ENCODE measurements at regions not wholly inside any gene's neighbourhood (a gene's known extent, or its start where the extent isn't known, plus 50 kb on each side); places are given as distances from the start of the nearest gene placed in this dataset.
A peak's percentile ranks its signal among the peaks of the same experiment; 100 is the strongest.

DNA sequence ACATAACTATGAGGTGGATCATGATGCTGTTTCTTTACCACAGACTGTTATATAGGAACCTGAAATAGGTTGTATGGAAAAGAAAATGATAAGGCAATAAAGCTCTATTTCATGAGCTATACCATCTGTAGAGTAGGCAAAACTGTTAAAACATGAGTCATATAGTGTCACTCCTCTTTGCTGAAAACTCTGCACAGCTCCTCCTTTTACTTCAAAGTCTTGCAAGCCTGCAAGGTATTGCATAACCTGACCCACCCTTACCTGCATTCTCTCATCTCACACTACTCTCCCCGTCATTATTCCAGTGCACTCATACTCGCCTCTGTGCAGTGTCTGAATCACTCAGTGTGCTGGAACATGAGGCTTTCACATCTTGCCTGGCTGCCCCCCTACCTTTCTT lies 790.1 kb downstream of the EFNA5 start:
- no peak for DNase-seq (ENCODE audit: low spot score)

DNA sequence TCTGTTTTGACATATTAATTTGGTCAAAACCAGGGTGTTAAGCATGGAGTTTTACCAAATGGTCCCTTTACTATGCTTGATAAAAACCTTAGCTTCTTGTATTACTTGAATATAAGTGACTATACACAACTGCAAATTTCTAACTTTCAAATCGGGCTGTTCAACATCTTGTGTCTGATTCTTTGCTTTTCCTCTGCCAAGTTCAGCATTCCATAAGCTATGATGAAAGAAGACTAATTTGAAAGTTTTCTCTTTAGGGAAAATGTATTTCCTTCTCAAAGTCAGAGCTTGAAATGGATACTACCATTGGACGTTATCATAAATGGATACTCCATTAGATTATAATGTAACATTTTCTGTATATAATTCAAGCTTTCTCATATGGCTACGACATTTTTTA lies 792.9 kb downstream of the EFNA5 start:
- DNase-seq (ENCODE audit: low spot score) = no peak

DNA sequence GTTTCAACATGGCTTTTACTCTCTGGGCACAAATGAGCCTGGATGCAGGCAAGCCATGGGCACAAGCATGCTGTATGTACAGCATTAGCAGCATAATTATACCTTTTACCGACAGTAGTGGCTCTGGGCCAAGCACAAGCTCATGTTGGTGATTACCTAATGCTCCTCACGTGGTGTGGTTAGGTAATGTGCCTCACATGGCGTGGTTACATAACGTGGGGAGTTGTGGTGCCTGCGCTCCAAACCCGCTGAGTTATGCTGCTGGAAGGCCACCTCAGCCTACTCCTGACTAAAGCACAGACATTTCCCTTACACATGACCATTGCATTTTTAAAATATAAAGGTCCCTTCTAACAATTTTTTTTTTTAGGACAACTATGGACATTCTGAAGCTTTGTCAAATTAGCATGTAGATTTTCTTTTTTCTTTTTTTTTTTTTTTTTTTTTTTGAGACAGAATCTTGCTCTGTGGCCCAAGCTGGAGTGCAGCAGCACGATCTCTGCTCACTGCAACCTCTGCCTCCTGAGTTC lies 794.0 kb downstream of the EFNA5 start:
- DNase-seq (ENCODE audit: low spot score) = no peak

DNA sequence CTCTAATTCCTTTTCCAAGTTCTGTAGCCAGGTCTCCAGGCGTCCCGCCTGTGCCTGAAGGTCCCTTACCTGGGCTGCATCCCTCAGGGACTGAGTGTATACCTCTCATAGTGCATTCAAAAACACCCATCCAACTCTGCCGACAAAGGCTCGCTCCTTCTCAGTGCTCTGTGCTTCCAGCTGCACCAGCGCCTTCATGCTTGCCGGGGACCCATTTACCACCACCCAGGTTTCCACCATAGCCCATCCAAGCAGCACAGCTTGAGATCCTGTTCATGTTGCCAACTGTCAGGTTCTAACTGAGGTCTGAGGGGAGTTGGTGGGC lies 794.5 kb downstream of the EFNA5 start:
- no peak for DNase-seq (ENCODE audit: low spot score)

DNA sequence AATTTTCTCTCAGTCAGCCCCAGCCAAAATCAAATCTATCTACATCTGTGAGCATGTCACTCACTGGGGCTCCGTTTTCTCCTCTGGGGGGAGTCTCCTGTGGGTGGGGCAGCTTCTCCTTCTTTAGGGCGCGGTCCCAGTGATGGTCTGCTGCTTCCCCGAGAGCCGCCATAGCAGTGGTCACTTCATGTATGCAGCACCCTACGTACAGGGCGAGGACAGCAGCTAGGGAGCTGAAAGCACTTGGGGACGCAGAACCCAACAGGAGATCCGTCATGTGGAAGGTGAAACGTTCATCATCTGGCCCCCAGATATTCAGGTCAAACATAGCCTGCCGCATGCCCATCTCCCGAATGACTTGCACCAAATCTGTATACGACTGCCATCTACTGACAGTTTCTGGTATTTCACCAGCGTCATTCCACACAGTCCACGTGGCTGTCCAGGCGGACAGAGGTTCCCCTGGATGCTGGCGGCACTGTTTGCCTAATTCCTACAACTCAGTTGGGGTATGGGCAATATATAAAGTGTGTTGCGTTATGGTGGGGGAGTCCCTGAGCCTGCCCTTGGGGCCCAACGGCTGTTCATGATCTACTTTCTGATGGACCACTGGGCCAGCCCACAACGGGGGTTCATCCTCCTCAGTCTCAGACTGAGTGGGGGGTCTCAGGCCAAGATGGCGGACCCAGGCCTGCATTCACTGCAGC lies 795.0 kb downstream of the EFNA5 start:
- DNase-seq (ENCODE audit: low spot score) = peak; percentile 13

DNA sequence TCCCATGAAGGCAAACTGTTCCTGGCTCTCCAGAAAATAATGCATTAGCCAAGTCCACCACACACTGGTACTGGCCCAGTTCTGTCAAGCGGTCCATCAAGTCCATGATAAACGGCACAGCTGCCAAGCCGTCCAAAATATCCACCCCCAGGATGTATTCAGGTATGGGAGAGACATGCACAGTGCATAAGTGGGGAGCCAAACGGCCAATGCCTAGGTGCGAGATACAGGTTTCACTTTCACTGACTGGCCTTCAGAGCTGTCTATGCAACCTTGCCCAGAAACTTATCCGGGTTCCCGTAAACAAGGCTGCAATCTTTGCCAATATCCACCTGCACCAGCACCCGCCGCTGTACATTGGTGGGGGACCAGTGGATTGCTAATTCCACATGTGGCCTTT lies 795.8 kb downstream of the EFNA5 start:
- DNase-seq (ENCODE audit: low spot score) = no peak

DNA sequence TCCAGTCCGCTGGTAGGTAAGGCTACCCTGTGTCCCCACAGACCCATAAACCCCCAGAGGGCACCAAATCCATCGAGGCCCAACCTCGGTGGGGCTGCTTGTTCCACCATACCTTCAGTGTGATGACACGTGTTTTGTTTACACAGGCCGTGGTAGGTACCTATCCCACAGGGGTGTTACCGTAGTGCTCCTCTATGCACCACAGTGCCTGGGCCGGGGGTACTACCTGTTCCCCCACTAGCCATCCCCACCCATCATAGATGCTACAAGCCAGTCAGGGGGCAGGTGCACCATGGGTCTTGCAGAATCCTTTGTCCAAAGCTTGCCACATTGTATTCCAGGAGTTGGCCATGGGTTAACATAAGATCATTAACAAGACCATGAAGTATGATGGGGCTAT lies 796.2 kb downstream of the EFNA5 start:
- DNase-seq (ENCODE audit: low spot score) = no peak

DNA sequence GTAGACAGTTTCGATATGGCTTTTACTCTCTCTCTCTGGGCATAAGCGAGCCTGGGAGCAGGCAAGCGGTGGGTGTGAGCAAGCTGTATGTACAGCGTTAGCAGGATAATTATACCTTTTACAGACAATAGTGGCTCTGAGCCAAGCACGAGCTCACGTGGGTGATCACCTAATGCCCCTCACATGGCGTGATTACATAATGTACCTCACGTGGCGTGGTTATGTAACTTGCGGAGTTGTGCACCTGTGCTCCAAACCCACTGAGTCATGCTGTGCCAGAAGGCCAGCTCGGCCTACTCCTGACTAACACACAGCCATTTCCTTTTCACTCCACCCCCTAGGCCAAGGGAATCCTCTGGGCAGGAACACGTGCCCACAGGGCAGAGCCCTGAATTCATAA lies 797.2 kb downstream of the EFNA5 start:
- DNase-seq (ENCODE audit: low spot score) = no peak

DNA sequence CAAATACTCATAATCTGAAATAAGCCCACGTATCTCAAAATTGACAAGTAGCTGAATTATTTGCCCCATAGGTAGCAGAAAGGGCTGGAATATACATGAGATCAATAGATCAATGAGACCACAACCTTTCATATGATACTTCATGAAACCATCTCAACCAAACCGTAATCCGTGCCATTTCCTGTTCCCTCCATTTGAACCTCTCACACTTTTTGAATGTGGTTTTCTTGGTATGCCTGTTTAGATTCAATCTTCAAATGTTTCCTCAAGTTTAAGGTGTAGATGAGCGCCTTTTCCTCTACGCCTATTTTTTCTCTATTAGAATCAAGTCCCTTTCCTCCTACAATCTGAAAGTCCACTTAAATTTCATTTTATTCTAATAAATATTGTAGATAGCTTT lies 805.5 kb downstream of the EFNA5 start:
- no peak for DNase-seq (ENCODE audit: low spot score)

DNA sequence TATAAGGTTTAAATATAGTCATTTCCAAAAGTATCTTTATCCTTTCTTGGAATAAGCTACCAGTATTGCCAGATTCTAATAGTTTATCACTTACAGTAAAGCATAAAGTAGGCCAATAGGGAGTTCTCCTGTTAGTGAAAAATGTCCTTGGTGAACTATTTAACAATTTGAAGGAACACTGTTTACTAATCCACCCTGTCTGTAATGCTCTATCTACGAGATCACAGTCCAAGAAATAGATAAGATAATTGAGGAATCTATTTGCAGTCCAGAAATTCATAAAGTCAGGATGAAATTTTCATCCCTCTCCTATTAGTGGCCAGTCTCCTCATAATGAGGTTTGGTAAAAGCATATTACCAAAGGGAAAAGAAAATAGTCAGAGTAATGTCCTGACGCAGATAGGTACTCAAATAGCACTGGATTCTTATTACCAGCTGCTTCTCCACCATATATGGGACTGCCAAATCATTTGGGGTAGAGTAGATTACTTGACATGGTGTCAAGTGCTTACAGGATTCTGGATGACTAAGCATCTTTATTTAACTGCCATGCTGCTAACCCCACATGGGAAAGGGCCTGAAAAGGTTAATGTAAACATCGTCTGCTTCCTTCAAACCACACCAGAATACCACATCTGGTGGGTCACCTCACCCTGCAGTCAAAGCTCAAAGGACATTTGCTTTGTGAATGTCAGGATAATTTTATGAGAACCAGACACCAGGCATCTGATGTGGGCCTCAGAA lies 808.1 kb downstream of the EFNA5 start:
- DNase-seq (ENCODE audit: low spot score) = no peak

DNA sequence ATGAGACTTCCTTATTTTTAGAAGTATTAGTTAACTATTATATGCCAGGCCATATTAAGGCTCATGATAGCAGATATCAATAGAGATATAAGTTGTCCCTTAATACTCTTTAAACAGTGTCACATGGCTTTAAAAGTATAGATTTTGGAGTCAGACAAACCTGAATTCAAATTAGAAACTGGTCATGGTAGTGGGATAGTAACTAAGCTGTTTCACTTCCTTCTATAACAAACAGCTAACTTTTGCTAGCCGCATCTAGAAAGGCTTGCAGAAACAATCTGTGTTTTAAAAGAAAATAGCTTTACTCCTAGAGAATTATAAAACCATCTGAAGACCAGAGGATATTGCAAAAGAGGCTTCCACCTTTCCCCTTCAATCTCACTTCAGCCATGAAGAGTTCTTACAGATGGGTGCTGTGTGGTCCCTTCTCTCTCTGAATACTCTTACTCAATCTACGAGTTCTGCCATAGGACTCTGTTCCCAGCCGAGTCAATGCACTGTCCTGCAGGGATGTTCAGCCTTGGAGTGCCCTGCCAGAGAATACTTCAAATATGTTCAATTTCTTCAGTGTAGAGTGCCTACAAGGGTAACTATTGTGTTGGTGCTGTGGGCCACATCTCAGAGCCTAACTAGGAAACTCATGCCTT lies 810.2 kb downstream of the EFNA5 start:
- DNase-seq (ENCODE audit: low spot score) = no peak

DNA sequence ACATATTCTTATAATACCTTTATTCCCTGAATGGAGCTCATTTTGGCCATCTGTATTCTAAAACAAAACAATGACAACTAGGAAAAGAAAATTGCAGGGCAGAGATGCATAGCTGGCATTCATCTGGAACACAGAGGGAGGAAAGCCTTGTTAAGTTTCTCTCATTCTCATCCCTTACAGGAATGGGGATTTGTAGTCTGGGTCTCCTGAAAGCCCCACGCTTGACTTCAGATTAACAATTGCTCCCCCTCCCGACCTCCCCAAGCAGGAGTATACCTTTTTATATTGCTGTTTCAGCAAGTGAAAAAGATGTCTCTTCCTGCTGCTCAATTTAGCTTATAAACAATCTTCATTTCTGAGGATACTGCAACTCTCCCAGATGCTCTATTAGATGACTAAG lies 812.1 kb downstream of the EFNA5 start:
- no peak for DNase-seq (ENCODE audit: low spot score)

DNA sequence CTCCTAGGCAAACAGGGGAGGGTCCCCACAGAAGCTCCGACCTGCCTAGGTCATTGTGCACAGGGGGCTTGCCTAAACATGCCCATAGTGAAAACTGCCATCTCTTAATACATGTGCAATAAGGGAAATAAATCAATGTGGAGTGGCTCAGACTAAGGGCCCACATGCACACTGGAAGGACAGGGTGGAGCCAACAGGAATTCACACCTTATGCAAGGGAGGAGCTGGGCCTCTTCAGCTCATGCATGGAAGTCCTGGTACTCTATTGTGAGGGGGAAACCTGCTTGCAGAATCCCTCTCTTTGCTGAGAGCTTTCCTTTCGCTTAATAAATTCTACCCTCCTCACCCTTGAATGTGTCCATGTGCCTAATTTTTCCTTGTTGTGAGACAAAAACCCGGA lies 815.8 kb downstream of the EFNA5 start:
- no peak for DNase-seq (ENCODE audit: low spot score)

DNA sequence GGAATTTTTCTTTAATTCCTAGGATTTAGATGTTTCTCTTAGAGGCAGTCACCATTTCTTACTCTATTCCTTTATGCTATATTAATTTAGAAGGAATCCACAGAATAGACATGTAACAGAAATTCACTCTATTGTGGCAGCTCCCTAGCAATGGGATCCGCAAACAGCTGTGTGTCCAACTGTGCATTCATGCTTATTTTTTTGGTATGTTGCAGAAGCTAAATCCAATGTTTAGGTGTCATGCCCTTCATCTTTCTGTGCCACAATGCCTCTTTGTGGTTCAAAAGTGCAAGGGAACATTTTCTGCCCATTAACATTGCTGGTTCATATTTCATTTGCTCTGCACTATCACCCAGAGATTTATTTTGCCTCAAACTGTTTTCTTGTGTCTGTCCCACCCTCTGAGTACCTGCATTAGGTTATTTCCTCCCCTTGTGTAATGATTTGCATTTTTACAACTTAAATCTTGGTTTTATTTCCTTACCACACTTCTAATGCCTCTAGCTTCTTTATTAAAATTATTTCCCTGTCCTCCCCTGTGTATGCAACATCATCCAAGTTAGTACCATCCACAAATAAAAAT lies 816.5 kb downstream of the EFNA5 start:
- DNase-seq (ENCODE audit: low spot score) = no peak

DNA sequence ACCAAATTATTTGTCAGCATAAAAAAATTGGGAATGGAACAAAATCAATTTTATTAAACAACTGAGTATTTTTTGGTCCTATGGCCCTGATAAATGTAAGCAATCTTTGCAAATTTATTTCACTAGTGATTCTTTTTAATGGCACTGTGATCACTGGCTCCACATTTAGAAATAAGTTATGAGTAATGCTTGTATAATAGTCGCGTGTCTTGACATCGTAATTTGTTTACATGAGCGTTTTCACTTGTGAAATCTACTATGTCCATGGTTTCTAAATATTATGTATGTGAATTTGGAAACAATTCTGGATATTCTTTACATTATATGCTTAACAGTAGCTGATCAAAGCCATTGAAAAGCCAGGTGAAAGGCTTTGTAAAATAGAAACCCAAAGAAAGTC lies 817.5 kb downstream of the EFNA5 start:
- DNase-seq (ENCODE audit: low spot score) = no peak

DNA sequence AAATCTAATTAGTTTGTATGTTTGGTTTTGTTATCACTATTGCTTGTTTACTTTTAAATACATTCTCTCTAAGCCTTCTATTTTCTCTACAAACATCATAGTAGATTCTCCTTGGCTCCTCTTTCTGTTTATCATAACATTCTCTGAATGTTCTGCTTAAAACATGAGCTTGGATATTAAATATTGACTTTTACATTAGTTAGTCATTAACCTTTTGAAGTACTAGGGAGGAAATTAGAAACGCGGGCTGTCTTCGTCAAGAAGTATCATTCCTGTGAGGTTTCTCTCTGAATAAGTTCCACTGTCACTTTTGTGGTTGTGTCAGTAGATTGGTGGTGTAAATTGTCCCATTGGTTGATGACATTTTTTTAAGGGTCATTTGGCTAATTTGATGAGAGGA lies 821.5 kb downstream of the EFNA5 start:
- no peak for DNase-seq (ENCODE audit: low spot score)

DNA sequence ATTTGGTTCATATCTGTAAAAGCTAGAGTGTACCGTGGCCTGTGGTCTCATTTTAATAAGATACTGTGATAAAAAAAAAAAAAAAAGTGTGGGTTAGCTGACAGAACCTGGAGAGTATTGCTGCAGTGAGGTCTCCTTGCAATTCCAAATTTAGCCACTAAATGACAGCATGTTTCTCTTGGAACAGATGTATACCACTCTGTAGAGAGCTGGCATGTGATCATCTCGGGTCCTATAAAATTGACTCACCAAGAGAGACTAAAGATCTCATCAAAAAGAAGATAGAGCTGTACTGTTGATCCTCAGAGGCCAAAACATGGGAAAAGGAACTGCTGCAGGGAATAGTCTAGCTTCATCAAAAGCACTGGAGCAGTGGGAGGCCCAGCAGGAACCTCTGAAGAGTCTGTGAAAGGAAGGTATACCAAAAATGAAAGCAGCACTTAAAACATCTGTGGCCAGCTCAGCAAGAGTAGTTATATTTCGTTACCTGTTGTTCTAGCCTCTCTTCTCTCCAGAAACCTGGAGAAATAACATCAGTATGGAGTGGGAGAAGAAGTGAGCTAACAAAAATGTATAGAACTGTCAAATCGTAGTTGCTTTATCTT lies 826.8 kb downstream of the EFNA5 start:
- peak; percentile 2 for DNase-seq (ENCODE audit: low spot score)

DNA sequence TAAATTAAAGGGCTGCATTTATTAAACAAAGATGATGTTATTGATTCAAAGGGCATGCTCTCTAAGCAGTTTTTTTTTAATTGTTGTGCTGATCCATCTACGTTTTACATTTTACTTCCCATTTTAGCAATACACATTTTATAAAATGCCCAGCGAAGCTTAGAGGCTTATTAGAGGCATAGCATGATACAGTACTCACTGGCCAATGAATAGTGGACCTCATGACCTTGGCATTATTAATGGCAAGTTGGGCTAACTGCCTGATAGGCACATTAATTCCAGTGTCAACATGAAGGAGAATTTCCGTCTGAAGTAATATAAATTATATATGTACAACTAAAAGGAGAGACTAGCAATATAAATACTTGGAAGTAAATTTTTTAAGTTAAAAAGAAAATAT lies 837.2 kb downstream of the EFNA5 start:
- DNase-seq (ENCODE audit: low spot score) = no peak

DNA sequence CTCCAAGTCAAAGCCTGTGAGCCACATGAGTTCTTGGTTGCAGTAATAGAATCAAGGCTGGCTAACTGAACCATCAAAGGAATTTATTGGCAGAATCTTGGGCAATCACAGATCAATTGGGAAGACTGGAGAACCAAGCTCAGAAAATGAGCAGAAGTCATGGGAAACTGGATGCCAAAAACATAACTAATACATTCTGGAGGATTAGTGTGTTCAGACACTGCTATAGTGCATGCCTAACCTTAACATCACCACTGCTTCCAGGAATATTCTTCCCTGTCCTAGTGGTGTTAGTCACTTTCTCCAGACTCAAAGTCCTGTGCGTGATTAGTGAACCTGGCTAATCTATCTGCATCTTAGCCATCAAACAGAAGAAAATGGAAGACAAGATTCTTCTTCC lies 843.7 kb downstream of the EFNA5 start:
- peak; percentile 5 for DNase-seq (ENCODE audit: low spot score)

DNA sequence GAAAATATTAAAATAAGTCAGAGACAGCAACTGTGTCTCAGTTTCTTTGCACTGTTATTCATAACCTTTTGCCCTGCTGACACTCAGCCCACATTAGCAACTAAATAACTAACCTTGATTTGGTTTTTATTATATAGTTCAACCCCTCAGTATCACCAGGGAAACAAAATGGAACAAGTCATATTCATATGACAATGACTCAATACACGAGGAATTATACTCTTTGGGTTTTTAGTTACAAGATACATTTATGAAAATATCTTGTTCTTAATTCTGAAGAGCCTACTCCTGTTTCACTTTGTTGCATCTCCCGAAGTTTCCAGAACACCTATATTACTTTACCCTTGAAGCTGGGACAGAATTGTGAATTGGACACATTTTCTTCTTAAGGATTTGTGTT lies 845.4 kb downstream of the EFNA5 start:
- no peak for DNase-seq (ENCODE audit: low spot score)

DNA sequence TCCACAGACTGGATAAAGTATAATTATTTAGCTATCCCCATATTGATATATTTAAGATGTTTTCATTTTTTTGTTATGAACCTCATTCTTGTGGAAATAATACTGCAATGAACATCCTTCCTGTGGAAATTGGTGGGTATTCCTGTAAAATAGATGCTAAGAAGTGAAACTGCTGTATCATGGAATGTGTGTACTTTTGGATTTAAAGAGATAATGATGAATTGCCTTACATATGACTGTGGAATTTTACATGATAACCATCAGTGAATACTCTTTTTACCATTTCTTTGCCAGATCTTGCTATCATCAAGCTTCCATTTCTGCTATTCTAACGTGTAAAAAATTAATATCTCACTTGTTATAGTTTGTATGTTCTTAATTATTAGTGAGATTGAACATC lies 847.9 kb downstream of the EFNA5 start:
- no peak for DNase-seq (ENCODE audit: low spot score)

DNA sequence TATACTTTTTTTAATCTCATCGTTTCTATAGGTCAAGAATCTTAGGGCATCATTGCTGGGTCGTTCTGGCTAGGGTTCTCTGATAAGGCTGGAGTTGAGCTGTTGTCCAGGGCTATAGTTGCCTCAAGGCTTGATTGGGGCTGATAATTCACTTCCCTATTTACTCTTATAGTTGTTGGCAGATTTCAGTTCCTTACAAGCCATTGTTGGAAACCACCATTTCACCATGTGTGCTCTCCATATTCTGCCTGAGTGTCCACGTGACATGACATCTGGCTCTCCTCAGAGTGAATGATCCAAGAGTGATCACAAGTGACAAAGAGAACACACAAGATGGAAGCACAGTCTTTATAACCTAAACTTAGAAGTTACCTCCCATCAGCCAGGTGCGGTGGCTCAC lies 852.2 kb downstream of the EFNA5 start:
- no peak for DNase-seq (ENCODE audit: low spot score)

DNA sequence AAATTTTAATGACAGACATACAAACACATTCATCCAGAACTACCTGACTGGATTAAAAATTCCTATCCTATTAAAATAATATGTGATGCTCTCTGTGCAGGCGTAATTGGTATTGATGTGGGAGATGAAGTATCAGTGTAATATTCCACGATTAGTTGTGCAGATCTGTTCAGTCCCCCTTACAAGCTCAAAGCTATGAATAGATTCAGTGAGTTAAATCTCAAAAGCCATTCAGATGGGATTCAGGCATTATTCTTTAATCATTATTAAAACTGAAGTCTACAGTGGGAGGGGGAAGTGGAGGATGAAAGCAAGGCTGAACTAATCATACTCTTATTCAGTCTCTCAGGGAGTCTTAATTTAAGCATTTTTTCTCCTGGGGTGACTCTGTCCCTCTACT lies 855.8 kb downstream of the EFNA5 start:
- no peak for DNase-seq (ENCODE audit: low spot score)

All from AG08395 (cell line).